K562 (cell line): ENCODE measurements at regions not wholly inside any gene's neighbourhood (a gene's known extent, or its start where the extent isn't known, plus 50 kb on each side); places are given as distances from the start of the nearest gene placed in this dataset.

Experiments
- ATAC-seq: fragments of 200-7000 bp; cut with Tn5 transposase; 3 replicates; pipeline ENCODE4 v1.9.1; 2020; ENCODE audit warnings: moderate library complexity
- BruUV-seq: library from RNA; stranded (reverse); fragments of 400-500 nt; replicated peaks from 2 replicates; lab custom pipeline; 2021; lab: Mats Ljungman, UMichigan
- CTCF ChIA-PET: fragments of 300-600 bp; formaldehyde crosslinking; extraction: SDS; loops from one replicate; lab custom pipeline; 2021; ENCODE audit warnings: low intra/inter-chr PET ratio; lab: Yijun Ruan, JAX
- POLR2A ChIA-PET: fragments of 300-600, 350-650 bp; sonication (Branson Sonifier 250); formaldehyde crosslinking; extraction: SDS; loops from one replicate; lab custom pipeline; 2021; ENCODE audit warnings: antibody characterized with exemption, inconsistent platforms; lab: Yijun Ruan, JAX
- DNase-seq, 4 experiments: peaks; one replicate each; pipeline versions ENCODE4 v3.0.0 to v3.0.0-alpha.2; 2011 to 2018; ENCODE audit warnings: low spot score in 3 of 4, mixed read lengths in 3 of 4; ENCODE audit errors: extremely low read depth in 1 of 4
- FAIRE-seq: peaks from 2 replicates; lab custom pipeline; 2011; peaks lifted over from hg19 to GRCh38; lab: Jason Lieb, UNC
- H2AFZ ChIP-seq: 2 replicates; pipeline ENCODE4 v1.6.0; 2011; ENCODE audit warnings: low read depth, low read length, control low read depth, inconsistent platforms
- H3K27ac ChIP-seq: fragments of 200-600 bp; 3 replicates; pipeline ENCODE4 v1.8.0; 2011; ENCODE audit warnings: low read depth, mild to moderate bottlenecking, control low read depth, inconsistent platforms, low read length, moderate library complexity, mixed read lengths; ENCODE audit errors: extremely low read depth
- H3K27me3 ChIP-seq, 2 experiments: fragments of 300-600 bp in 1 of 2; 2 replicates in 1 of 2; 3 replicates in 1 of 2; pipeline versions ENCODE4 v1.6.0 to v1.8.0; 2011; ENCODE audit warnings: inconsistent platforms in 2 of 2, low read length in 2 of 2, mild to moderate bottlenecking in 1 of 2, mixed read lengths in 1 of 2, moderate library complexity in 1 of 2; ENCODE audit not compliant: control insufficient read depth in 2 of 2, insufficient read depth in 2 of 2
- H3K36me3 ChIP-seq: fragments of 300-600 bp; 3 replicates; pipeline ENCODE4 v1.8.0; 2011; ENCODE audit warnings: mild to moderate bottlenecking, low read length, inconsistent platforms; ENCODE audit not compliant: control insufficient read depth, insufficient read depth
- H3K4me1 ChIP-seq, 2 experiments: fragments of 200-600 bp in 1 of 2; replicated peaks in 1 of 2; 2 replicates in 1 of 2; 3 replicates in 1 of 2; pipeline versions ENCODE4 v1.5.1 to v1.8.0; 2011; ENCODE audit warnings: inconsistent platforms in 2 of 2, low read length in 2 of 2, mild to moderate bottlenecking in 1 of 2, mixed read lengths in 1 of 2, moderate library complexity in 1 of 2; ENCODE audit not compliant: control insufficient read depth in 2 of 2, insufficient read depth in 2 of 2
- H3K4me2 ChIP-seq: 2 replicates; pipeline ENCODE4 v1.6.1; 2011; ENCODE audit warnings: low read length, control low read depth, inconsistent platforms, mixed read lengths; ENCODE audit not compliant: insufficient read depth
- H3K4me3 ChIP-seq: fragments of 200-600 bp; sonication (generic), shearing (Covaris generic); 2 replicates; pipeline ENCODE4 v1.5.1; 2016; ENCODE audit warnings: control low read depth, inconsistent platforms
- H3K79me2 ChIP-seq: fragments of 200-600 bp; 3 replicates; pipeline ENCODE4 v1.8.0; 2011; ENCODE audit warnings: low read length, inconsistent platforms; ENCODE audit not compliant: control insufficient read depth, insufficient read depth
- H3K9ac ChIP-seq, 2 experiments: 2 replicates each; pipeline versions ENCODE4 v1.6.0 to v1.6.1; 2011; ENCODE audit warnings: low read depth in 2 of 2, low read length in 2 of 2, control low read depth in 1 of 2, inconsistent platforms in 1 of 2, mild to moderate bottlenecking in 1 of 2, mixed read lengths in 1 of 2; ENCODE audit not compliant: insufficient read depth in 1 of 2
- H3K9me1 ChIP-seq: one replicate; pipeline ENCODE4 v1.6.0; 2011; ENCODE audit warnings: inconsistent platforms, mild to moderate bottlenecking, low read length, moderate library complexity; ENCODE audit not compliant: control insufficient read depth, insufficient read depth
- H3K9me3 ChIP-seq: replicated peaks from 2 replicates; pipeline ENCODE4 v1.5.1; 2011; ENCODE audit warnings: low read depth, low read length, inconsistent platforms; ENCODE audit not compliant: control insufficient read depth, insufficient read depth
- H4K20me1 ChIP-seq: replicated peaks from 2 replicates; pipeline ENCODE4 v1.6.1; 2011; ENCODE audit warnings: low read length, inconsistent platforms, mixed read lengths; ENCODE audit not compliant: control insufficient read depth, insufficient read depth
- CBX2 ChIP-seq: fragments of 200-600 bp; sonication (generic); IDR thresholded peaks from one replicate; pipeline ENCODE4 v1.6.1; 2012; ENCODE audit warnings: mild to moderate bottlenecking, low read length, inconsistent platforms; ENCODE audit not compliant: insufficient read depth, poor library complexity, severe bottlenecking
- MAFG ChIP-seq: fragments of 450-650 bp; conservative IDR thresholded peaks from 2 replicates; pipeline ENCODE4 v1.6.1; 2016; ENCODE audit warnings: missing genetic modification characterization, missing compliant biosample characterization
- MBD2 ChIP-seq: sonication (generic); IDR thresholded peaks from 2 replicates; pipeline ENCODE4 v1.6.1; 2016; ENCODE audit warnings: low read depth, borderline replicate concordance
- NCOA2 ChIP-seq, 2 experiments: fragments of 450-650 bp; IDR thresholded peaks; 2 replicates each; pipeline ENCODE4 v1.6.1; 2018; ENCODE audit warnings: mild to moderate bottlenecking in 2 of 2, moderate library complexity in 1 of 2; ENCODE audit not compliant: partially characterized antibody in 2 of 2
- NFIC ChIP-seq: fragments of 450-650 bp; IDR thresholded peaks from 2 replicates; pipeline ENCODE4 v1.6.1; 2017; ENCODE audit warnings: mild to moderate bottlenecking, inconsistent platforms
- RBFOX2 ChIP-seq: fragments of 200-400 bp; formaldehyde crosslinking; IDR thresholded peaks from 2 replicates; pipeline ENCODE4 v1.6.1; 2017; ENCODE audit warnings: low read depth, mild to moderate bottlenecking, low read length, moderate library complexity
- STAT5B ChIP-seq: fragments of 250-450 bp; sonication (Bioruptor Pico); IDR thresholded peaks from 2 replicates; pipeline ENCODE4 v1.8.0; 2021; ENCODE audit warnings: mild to moderate bottlenecking, inconsistent platforms
- TBL1XR1 ChIP-seq, 2 experiments: IDR thresholded peaks; 2 replicates each; pipeline ENCODE4 v1.6.1; 2012; ENCODE audit warnings: improper control_type of control experiment in 2 of 2, low read length in 2 of 2, mild to moderate bottlenecking in 1 of 2
- ZNF431 ChIP-seq: sonication (generic); formaldehyde crosslinking; IDR thresholded peaks from 2 replicates; pipeline ENCODE4 v1.8.0; 2022; ENCODE audit warnings: mild to moderate bottlenecking, missing genetic modification reagents
- ZNF586 ChIP-seq: fragments of 450-650 bp; formaldehyde crosslinking; conservative IDR thresholded peaks from 2 replicates; pipeline ENCODE4 v1.4.0; 2020; ENCODE audit warnings: mild to moderate bottlenecking, moderate library complexity
- ZNF695 ChIP-seq: fragments of 450-650 bp; formaldehyde crosslinking; IDR thresholded peaks from 2 replicates; pipeline ENCODE4 v1.4.0; 2020; ENCODE audit warnings: mild to moderate bottlenecking, moderate library complexity
- ZNF79 ChIP-seq: fragments of 250-450 bp; sonication (Bioruptor Pico); IDR thresholded peaks from 2 replicates; pipeline ENCODE4 v1.4.0; 2020; ENCODE audit warnings: low read depth, mild to moderate bottlenecking, moderate library complexity
- WGBS: fragments of 100-300 bp; shearing (Covaris generic); methylation state at CpG from one replicate; pipeline ENCODE4 v1.1.6; 2016; ENCODE audit warnings: low coverage, mixed read lengths; ENCODE audit not compliant: insufficient coverage; ENCODE audit errors: missing lambda C conversion rate; 5-methylcytosine and 5-hydroxymethylcytosine counted together
- in situ Hi-C: fragments of 300-500 bp; cut with MboI; formaldehyde crosslinking; loops from 4 replicates; pipeline ENCODE4 v1.15.0; 2018; ENCODE audit warnings: inconsistent platforms, mixed read lengths
- intact Hi-C: fragments of 100-400 bp; cut with micrococcal nuclease; formaldehyde crosslinking; loops from 2 replicates; pipeline ENCODE4 v1.14.2; 2022

DNA sequence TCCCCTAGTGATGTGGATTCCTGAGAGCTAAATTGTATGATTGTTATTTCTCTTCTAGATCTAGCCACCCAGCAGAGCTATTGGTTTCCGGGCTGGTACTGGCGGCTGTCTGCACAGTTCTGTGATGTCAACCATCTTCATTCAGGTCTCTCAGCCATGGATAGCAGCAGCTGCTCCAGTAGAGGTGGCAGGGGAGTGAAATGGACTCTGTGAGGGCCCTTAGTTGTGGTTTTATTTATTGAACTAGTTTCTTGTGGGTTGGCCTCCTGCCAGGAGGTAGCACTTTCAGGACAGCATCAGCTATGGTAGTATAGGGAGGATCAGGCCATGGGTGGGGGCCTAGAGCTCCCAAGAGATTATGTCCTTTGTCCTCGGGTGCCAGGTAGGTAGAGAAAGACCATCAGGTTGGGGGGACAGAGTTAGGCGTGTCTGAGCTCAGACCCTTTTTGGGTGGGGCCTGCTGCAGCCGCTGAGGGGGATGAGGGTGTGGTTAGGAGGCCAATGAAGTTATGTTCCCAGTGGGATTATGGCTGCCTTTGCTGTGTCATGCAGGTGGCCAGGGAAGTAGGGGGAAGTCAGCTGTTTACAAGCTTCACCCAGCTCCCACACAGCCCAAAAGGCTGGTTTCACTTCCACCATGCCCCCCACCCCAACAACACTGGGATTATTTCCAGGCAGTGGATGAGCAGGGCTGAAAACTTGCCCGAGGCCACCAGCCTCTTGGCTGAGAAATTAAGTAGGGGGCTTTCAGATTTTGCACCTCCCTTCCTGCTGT, 55.1 kb upstream of the RGS4 start:
- no peak for ATAC-seq
- Histone ChIP-seq H3K36me3 (no peaks in the 10 kb centered on the region), H3K9ac (no peak overlapping the region), H3K4me1 (no peaks in the 10 kb centered on the region), H3K27me3 (no peaks in the 10 kb centered on the region), H3K27ac (no peak overlapping the region), H3K79me2 (no peaks in the 10 kb centered on the region), H4K20me1 (no peaks in the 10 kb centered on the region), H3K4me3 (no peak overlapping the region), H3K4me2 (no peak overlapping the region), H3K9me3 (no peaks in the 10 kb centered on the region), H2AFZ (no peak overlapping the region), H3K9me1 (no peaks in the 10 kb centered on the region)
- intact Hi-C loops: no loop called here
- CTCF ChIA-PET: no interaction called here
- DNase-seq: no peak
- no peak for TF ChIP-seq TBL1XR1 (IDR thresholded peaks at IDR 0.05; ENCODE audit: low read length in 2 of 2)
- TF ChIP-seq NFIC: peak; percentile 47; the same call in 1 of the 2 replicates
- no TSS peak for BruUV-seq
- in situ Hi-C loops: no loop called here
- no peak for FAIRE-seq
- POLR2A ChIA-PET: interaction anchor here (0.7 kb wide), 1 partner anchor 15 kb away, joined by 3 read pairs; no protein-coding TSS in a partner anchor
- 0% methylated on average over 6 of the region's 6 CpGs for WGBS

- in situ Hi-C loops: no loop called here
- Histone ChIP-seq H3K4me1 (no peaks in the 10 kb centered on the region), H3K27me3 (no peaks in the 10 kb centered on the region), H3K9me3 (no peaks in the 10 kb centered on the region), H3K79me2 (no peaks in the 10 kb centered on the region), H3K9me1 (no peaks in the 10 kb centered on the region), H2AFZ (no peak overlapping the region), H3K36me3 (no peaks in the 10 kb centered on the region), H3K4me3 (no peak overlapping the region), H3K27ac (no peak overlapping the region), H3K9ac (no peak overlapping the region), H4K20me1 (no peaks in the 10 kb centered on the region), H3K4me2 (no peak overlapping the region)
- POLR2A ChIA-PET: interaction anchor here (0.6 kb wide), 1 partner anchor 1571 kb away, joined by 3 read pairs; no protein-coding TSS in a partner anchor
- TF ChIP-seq ZNF695 (CRISPR knock-in tag): no peak
- no peak for TF ChIP-seq ZNF586
- TF ChIP-seq ZNF79 (CRISPR knock-in tag): no peak
- TF ChIP-seq CBX2: no peak
- no peak for TF ChIP-seq MAFG (tag)
- no peak for TF ChIP-seq NCOA2 (IDR thresholded peaks at IDR 0.05; ENCODE audit: partially characterized antibody in 2 of 2)
- no peak for TF ChIP-seq STAT5B (CRISPR knock-in tag)
- TF ChIP-seq MBD2: no peak
- no peak for TF ChIP-seq ZNF431 (CRISPR knock-in tag)
- TF ChIP-seq RBFOX2: no peak
- no peak for ATAC-seq
- CTCF ChIA-PET: no interaction called here
- intact Hi-C loops: no loop called here
- no peak for FAIRE-seq
- no peak for DNase-seq
- BruUV-seq: no TSS peak
- WGBS: under 1% methylated on average over 10 of the region's 10 CpGs
Measured at GRCh38 chr1:163006051-163006834, 62.9 kb upstream of the RGS4 start.
